DND-41 (cell line): ENCODE measurements at regions not wholly inside any gene's neighbourhood (a gene's known extent, or its start where the extent isn't known, plus 50 kb on each side); places are given as distances from the start of the nearest gene placed in this dataset.

Source experiments
- ATAC-seq: fragments of 200-7000 bp; cut with Tn5 transposase; 3 replicates; pipeline ENCODE4 v1.9.1; 2021; ENCODE audit warnings: low read depth; ENCODE audit not compliant: insufficient read depth
- DNase-seq: peaks from one replicate; pipeline ENCODE4 v3.0.0-alpha.2; 2020
- H2AFZ ChIP-seq: 2 replicates; pipeline ENCODE4 v1.6.0; 2012; ENCODE audit warnings: low read depth, low read length
- H3K27ac ChIP-seq: 2 replicates; pipeline ENCODE4 v1.5.1; 2012; ENCODE audit warnings: low read length, inconsistent platforms
- H3K27me3 ChIP-seq: fragments of 200-600 bp; sonication (generic); 2 replicates; pipeline ENCODE4 v1.6.0; 2012; ENCODE audit warnings: low read length, mild to moderate bottlenecking, inconsistent platforms; ENCODE audit not compliant: insufficient read depth, poor library complexity
- H3K36me3 ChIP-seq: 2 replicates; pipeline ENCODE4 v1.5.1; 2012; ENCODE audit warnings: low read length, inconsistent platforms; ENCODE audit not compliant: insufficient read depth
- H3K4me1 ChIP-seq: 2 replicates; pipeline ENCODE4 v1.5.1; 2012; ENCODE audit warnings: mild to moderate bottlenecking, low read length; ENCODE audit not compliant: insufficient read depth
- H3K4me2 ChIP-seq: 2 replicates; pipeline ENCODE4 v1.6.0; 2012; ENCODE audit warnings: mild to moderate bottlenecking, moderate library complexity, low read length, inconsistent platforms; ENCODE audit not compliant: insufficient read depth
- H3K4me3 ChIP-seq, 2 experiments: fragments of 200-600 bp in 1 of 2; shearing (Covaris generic) in 1 of 2; 2 replicates each; pipeline ENCODE4 v1.5.1; 2012 to 2016; ENCODE audit warnings: inconsistent platforms in 2 of 2, low read length in 2 of 2, mild to moderate bottlenecking in 2 of 2, low read depth in 1 of 2, moderate library complexity in 1 of 2
- H3K79me2 ChIP-seq: 2 replicates; pipeline ENCODE4 v1.6.0; 2012; ENCODE audit warnings: low read length, inconsistent platforms; ENCODE audit not compliant: insufficient read depth
- H3K9ac ChIP-seq: 2 replicates; pipeline ENCODE4 v1.6.0; 2012; ENCODE audit warnings: low read depth, mild to moderate bottlenecking, inconsistent platforms, low read length, moderate library complexity
- H3K9me3 ChIP-seq: 2 replicates; pipeline ENCODE4 v1.5.1; 2012; ENCODE audit warnings: low read length, moderate library complexity, mild to moderate bottlenecking, inconsistent platforms; ENCODE audit not compliant: insufficient read depth, severe bottlenecking
- H4K20me1 ChIP-seq: 2 replicates; pipeline ENCODE4 v1.6.0; 2012; ENCODE audit warnings: low read length; ENCODE audit not compliant: insufficient read depth
- CTCF ChIP-seq: IDR thresholded peaks from 2 replicates; pipeline ENCODE4 v1.5.1; 2012; ENCODE audit warnings: borderline replicate concordance, low read length, moderate library complexity, mild to moderate bottlenecking; ENCODE audit not compliant: poor library complexity, severe bottlenecking; ENCODE audit errors: extremely low read depth
- EZH2 ChIP-seq: IDR thresholded peaks from 3 replicates; pipeline ENCODE4 v1.6.1; 2012; ENCODE audit warnings: borderline replicate concordance, low read depth, mild to moderate bottlenecking, moderate library complexity, low read length, inconsistent platforms; ENCODE audit not compliant: severe bottlenecking

- TF ChIP-seq EZH2 (no peak), CTCF (no peak)
- H3K27me3 ChIP-seq: no peaks in the 10 kb centered on the region
- no peak overlapping the region for H2AFZ ChIP-seq
- no peaks in the 10 kb centered on the region for H3K36me3 ChIP-seq
- no peak overlapping the region for H3K9ac ChIP-seq
- no peak overlapping the region for H3K4me3 ChIP-seq
- no peaks in the 10 kb centered on the region for H3K9me3 ChIP-seq
- ATAC-seq (no peak), DNase-seq (no peak)
- no peaks in the 10 kb centered on the region for H4K20me1 ChIP-seq
- no peaks in the 10 kb centered on the region for H3K79me2 ChIP-seq
- H3K4me2 ChIP-seq: no peak overlapping the region
- no peaks in the 10 kb centered on the region for H3K4me1 ChIP-seq
- no peak overlapping the region for H3K27ac ChIP-seq
Observed at GRCh38 chr12:72740064-72740463, 467.9 kb downstream of the TRHDE start.

- H3K4me2 ChIP-seq: no peak overlapping the region
- no peaks in the 10 kb centered on the region for H3K4me1 ChIP-seq
- no peaks in the 10 kb centered on the region for H3K9me3 ChIP-seq
- DNase-seq: no peak
- H3K36me3 ChIP-seq: no peaks in the 10 kb centered on the region
- no peaks in the 10 kb centered on the region for H4K20me1 ChIP-seq
- no peak overlapping the region for H3K27ac ChIP-seq
- no peaks in the 10 kb centered on the region for H3K27me3 ChIP-seq
- no peak overlapping the region for H3K9ac ChIP-seq
- TF ChIP-seq EZH2: no peak
- no peak for TF ChIP-seq CTCF
- no peak overlapping the region for H2AFZ ChIP-seq
- H3K4me3 ChIP-seq: no peak overlapping the region
- H3K79me2 ChIP-seq: no peaks in the 10 kb centered on the region
- ATAC-seq: no peak
Observed at GRCh38 chr12:72742568-72742967, 470.4 kb downstream of the TRHDE start.

- no peak for ATAC-seq
- TF ChIP-seq CTCF: no peak
- no peak for TF ChIP-seq EZH2
- no peak overlapping the region for H2AFZ ChIP-seq
Observed at GRCh38 chr12:72746048-72746447, 473.9 kb downstream of the TRHDE start.

More at GRCh38 chr12:72746048-72746447, 473.9 kb downstream of the TRHDE start:
- Histone ChIP-seq H3K4me3 (no peak overlapping the region), H4K20me1 (no peaks in the 10 kb centered on the region), H3K27me3 (no peaks in the 10 kb centered on the region), H3K4me1 (no peaks in the 10 kb centered on the region), H3K9me3 (no peaks in the 10 kb centered on the region), H3K79me2 (no peaks in the 10 kb centered on the region), H3K9ac (no peak overlapping the region), H3K4me2 (no peak overlapping the region), H3K27ac (no peak overlapping the region), H3K36me3 (no peaks in the 10 kb centered on the region)
- no peak for DNase-seq
